OCI-M2 (cell line): ENCODE measurements at regions not wholly inside any gene's neighbourhood (a gene's known extent, or its start where the extent isn't known, plus 50 kb on each side); places are given as distances from the start of the nearest gene placed in this dataset.
"Not testable (repeated sequence)": the region's sequence is repeated elsewhere in the genome, so short reads cannot be mapped to it uniquely, and the experiment has no call there.

Source experiments
- DNase-seq: peaks from one replicate; lab custom pipeline; 2025; ENCODE audit not compliant: unreplicated experiment; lab: John Stamatoyannopoulos, UW

DNA sequence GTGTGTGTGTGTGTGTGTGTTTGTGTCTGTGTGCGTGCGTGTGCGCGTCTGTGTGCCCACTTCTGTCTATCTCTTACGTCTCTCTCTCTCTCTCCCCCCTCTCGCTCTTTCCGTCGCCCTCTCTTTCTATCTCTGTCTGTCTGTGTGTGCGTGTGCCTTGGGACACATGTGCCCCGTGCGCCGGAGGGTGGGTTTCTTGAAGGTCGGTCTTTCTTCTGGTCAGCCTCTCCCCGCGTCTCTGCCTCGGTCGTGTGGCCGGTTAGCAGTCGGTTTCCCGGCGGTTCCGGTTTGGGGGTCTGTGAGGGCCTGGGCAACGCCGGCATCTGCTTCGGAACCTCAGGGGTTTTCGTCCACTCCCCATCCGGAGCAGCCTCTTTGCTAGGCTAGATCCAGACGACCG, 1423.6 kb upstream of the PCDH10 start:
- DNase-seq: not testable (repeated sequence)

DNA sequence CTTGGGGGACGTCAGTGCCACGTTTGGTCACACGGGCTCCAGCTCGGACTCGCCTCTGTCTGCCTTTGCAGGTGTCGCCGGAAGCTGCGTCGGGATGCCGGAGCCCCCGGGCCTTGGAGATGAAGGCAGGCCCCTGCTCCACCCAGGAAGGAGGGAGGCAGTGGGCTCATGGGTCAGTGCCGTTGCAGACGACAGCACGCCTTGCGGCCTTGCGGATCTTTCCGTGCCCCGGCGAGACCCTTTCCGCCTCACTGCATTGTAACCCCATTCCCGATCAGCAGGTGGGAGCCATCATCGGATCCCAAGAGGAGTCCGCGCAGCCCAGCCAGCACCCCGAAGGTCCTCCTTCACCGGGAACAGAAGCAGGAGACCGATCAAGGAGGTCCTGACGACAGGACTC, 1422.2 kb upstream of the PCDH10 start:
- not testable (repeated sequence) for DNase-seq

DNA sequence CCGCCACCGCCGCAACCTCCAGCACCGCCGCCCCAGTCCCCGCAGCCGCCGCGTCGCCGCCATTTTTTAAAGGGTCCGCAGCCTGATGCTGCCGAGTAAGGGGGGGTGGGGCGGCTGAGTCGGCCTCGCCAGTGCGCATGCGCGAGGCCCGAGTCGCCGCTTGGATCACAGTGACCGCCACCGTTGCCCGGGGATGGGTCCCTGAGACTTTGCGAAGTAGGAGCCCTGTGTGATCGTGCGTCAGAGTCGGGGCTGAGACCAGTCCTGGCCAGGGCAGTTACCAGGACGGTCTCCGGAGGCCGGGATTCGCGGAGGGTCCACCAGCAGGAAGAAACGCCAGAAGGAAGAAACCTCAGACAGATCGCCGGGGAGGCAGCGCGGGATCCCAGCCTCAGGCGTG, 1421.7 kb upstream of the PCDH10 start:
- not testable (repeated sequence) for DNase-seq

DNA sequence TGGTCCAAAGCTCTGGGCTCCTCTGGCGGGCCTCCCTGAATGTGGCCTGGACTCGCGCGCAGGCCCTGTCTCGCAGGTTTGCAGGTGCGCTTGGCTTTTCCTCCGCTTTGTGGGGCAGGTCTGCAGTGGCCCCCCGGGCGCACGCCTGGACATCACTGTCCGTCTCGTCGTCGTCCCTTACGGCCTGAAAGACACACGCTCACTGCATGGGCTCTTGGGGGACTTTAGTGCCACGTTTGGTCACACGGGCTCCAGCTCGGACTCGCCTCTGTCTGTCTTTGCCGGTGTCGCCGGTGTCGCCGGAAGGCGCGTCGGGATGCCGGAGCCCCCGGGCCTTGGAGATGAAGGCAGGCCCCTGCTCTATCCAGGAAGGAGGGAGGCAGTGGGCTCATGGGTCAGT, 1419.9 kb upstream of the PCDH10 start:
- DNase-seq: not testable (repeated sequence)

DNA sequence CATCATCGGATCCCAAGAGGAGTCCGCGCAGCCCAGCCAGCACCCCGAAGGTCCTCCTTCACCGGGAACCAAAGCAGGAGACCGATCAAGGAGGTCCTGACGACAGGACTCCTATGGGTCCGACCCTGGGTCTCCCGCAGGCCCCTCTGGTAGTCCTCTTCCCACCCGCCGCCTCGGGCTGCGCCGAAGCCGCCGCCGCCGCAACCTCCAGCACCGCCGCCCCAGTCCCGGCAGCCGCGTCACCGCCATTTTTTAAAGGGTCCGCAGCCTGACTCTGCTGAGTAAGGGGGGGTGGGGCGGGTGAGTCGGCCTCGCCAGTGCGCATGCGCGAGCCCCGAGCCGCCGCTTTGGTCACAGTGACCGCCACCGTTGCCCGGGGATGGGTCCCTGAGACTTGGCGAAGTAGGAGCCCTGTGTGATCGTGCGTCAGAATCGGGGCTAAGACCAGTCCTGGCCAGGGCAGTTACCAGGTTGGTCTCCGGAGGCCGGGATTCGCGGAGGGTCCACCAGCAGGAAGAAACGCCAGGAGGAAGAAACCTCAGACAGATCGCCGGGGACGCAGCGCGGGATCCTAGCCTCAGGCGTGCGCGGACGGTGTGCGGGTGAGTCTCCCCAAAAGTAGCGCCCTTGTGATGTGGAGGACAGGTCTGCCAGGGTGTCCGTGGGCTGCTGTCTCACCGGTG, 1419.2 kb upstream of the PCDH10 start:
- DNase-seq: not testable (repeated sequence)

DNA sequence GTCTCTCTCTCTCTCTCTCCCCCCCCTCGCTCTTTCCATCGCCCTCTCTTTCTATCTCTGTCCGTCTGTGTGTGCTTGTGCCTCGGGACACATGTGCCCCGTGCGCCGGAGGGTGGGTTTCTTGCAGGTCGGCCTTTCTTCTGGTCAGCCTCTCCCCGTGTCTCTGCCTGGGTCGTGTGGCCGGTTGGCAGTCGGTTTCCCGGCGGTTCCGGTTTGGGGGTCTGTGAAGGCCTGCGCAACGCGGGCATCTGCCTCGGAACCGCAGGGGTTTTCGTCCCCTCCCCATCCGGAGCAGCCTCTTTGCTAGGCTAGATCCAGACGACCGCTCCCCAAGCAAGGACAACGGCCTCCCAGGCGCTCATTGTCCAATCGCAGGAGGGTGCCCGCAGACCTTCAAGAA, 1418.5 kb upstream of the PCDH10 start:
- not testable (repeated sequence) for DNase-seq

DNA sequence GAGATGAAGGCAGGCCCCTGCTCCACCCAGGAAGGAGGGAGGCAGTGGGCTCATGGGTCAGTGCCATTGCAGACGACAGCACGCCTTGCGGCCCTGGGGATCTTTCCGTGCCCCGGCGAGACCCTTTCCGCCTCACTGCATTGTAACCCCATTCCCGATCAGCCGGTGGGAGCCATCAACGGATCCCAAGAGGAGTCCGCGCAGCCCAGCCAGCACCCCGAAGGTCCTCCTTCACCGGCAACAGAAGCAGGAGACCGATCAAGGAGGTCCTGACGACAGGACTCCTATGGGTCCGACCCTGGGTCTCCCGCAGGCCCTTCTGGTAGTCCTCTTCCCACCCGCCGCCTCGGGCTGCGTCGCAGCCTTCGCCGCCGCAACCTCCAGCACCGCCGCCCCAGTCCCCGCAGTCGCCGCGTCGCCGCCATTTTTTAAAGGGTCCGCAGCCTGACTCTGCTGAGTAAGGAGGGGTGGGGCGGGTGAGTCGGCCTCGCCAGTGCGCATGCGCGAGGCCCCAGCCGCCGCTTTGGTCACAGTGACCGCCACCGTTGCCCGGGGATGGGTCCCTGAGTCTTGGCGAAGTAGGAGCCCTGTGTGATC, 1417.0 kb upstream of the PCDH10 start:
- not testable (repeated sequence) for DNase-seq

DNA sequence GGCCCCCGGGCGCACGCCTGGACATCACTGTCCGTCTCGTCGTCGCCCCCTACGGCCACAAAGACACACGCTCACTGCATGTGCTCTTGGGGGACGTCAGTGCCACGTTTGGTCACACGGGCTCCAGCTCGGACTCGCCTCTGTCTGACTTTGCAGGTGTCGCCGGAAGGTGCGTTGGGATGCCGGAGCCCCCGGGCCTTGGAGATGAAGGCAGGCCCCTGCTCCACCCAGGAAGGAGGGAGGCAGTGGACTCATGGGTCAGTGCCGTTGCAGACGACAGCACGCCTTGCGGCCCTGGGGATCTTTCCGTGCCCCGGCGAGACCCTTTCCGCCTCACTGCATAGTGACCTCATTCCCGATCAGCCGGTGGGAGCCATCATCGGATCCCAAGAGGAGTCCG, 1414.8 kb upstream of the PCDH10 start:
- DNase-seq: not testable (repeated sequence)

DNA sequence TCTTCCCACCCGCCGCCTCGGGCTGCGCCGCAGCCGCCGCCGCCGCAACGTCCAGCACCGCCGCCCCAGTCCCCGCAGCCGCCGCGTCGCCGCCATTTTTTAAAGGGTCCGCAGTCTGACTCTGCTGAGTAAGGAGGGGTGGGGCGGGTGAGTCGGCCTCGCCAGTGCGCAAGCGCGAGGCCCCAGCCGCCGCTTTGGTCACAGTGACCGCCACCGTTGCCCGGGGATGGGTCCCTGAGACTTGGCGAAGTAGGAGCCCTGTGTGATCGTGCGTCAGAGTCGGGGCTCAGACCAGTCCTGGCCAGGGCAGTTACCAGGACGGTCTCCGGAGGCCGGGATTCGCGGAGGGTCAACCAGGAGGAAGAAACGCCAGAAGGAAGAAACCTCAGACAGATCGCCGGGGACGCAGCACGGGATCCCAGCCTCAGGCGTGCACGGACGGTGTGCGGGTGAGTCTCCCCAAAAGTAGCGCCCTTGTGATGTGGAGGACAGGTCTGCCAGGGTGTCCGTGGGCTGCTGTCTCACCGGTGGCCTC, 1414.2 kb upstream of the PCDH10 start:
- DNase-seq: not testable (repeated sequence)

DNA sequence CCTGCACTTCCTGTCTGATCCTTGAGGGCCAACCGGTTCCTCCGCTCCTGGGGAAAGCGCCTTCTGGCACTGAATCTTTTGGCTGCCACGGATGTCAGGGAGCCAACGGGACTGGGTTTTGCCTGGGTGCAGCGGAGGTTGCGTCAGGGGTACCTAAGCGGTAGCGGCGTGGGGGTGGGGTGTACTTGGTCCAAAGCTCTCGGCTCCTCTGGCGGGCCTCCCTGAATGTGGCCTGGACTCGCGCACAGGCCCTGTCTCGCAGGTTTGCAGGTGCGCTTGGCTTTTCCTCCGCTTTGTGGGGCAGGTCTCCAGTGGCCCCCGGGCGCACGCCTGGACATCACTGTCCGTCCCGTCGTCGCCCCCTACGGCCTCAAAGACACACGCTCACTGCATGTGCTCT, 1410.1 kb upstream of the PCDH10 start:
- not testable (repeated sequence) for DNase-seq

DNA sequence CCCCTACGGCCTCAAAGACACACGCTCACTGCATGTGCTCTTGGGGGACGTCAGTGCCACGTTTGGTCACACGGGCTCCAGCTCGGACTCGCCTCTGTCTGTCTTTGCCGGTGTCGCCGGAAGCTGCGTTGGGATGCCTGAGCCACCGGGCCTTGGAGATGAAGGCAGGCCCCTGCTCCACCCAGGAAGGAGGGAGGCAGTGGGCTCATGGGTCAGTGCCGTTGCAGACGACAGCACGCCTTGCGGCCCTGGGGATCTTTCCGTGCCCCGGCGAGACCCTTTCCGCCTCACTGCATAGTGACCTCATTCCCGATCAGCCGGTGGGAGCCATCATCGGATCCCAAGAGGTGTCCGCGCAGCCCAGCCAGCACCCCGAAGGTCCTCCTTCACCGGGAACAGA, 1407.3 kb upstream of the PCDH10 start:
- not testable (repeated sequence) for DNase-seq

DNA sequence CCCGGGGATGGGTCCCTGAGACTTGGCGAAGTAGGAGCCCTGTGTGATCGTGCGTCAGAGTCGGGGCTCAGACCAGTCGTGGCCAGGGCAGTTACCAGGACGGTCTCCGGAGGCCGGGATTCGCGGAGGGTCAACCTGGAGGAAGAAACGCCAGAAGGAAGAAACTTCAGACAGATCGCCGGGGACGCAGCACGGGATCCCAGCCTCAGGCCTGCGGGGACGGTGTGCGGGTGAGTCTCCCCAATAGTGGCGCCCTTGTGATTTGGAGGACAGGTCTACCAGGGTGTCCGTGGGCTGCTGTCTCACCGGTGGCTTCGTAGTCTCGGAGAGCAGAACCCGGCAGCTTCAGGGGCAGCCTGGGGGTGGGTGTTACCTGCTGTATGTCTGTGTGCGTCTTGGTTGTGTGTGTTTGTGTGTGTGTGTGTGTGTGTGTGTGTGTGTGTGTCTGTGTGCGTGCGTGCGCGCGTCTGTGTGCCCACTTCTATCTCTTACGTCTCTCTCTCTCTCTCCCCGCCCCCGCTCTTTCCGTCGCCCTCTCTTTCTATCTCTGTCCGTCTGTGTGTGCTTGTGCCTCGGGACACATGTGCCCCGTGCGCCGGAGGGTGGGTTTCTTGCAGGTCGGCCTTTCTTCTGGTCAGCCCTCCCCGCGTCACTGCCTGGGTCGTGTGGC, 1406.4 kb upstream of the PCDH10 start:
- DNase-seq: not testable (repeated sequence)

DNA sequence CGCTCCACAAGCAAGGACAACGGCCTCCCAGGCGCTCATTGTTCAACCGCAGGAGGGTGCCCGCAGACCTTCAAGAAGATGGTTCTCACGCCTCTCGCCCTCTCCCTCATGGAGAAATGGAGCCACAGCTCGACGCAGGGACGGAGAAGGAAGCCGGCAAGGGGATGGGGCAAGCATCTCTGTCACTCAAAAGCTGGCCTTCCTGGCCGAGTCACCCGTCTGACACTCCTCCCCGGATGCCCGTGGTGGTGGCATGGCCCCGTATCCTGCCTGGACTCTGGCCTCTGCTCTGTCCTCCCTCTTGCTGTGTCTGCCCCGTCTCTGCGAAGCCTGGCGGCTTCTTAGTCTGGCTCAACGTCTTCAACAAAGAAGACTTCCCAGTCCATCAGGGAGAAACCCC, 1405.7 kb upstream of the PCDH10 start:
- DNase-seq: not testable (repeated sequence)

DNA sequence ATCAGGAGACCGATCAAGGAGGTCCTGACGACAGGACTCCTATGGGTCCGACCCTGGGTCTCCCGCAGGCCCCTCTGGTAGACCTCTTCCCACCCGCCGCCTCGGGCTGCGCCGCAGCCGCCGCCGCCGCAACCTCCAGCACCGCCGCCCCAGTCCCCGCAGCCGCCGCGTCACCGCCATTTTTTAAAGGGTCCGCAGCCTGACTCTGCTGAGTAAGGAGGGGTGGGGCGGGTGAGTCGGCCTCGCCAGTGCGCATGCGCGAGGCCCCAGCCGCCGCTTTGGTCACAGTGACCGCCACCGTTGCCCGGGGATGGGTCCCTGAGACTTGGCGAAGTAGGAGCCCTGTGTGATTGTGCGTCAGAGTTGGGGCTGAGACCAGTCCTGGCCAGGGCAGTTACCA, 1401.9 kb upstream of the PCDH10 start:
- DNase-seq: not testable (repeated sequence)

DNA sequence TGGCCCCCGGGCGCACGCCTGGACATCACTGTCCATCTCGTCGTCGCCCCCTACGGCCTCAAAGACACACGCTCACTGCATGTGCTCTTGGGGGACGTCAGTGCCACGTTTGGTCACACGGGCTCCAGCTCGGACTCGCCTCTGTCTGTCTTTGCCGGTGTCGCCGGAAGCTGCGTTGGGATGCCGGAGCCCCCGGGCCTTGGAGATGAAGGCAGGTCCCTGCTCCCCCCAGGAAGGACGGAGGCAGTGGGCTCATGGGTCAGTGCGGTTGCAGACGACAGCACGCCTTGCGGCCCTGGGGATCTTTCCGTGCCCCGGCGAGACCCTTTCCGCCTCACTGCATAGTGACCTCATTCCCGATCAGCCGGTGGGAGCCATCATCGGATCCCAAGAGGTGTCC, 1399.9 kb upstream of the PCDH10 start:
- not testable (repeated sequence) for DNase-seq

DNA sequence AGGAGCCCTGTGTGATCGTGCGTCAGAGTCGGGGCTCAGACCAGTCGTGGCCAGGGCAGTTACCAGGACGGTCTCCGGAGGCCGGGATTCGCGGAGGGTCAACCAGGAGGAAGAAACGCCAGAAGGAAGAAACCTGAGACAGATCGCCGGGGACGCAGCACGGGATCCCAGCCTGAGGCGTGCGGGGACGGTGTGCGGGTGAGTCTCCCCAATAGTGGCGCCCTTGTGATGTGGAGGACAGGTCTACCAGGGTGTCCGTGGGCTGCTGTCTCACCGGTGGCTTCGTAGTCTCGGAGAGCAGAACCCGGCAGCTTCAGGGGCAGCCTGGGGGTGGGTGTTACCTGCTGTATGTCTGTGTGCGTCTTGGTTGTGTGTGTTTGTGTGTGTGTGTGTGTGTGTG, 1399.1 kb upstream of the PCDH10 start:
- DNase-seq: not testable (repeated sequence)

DNA sequence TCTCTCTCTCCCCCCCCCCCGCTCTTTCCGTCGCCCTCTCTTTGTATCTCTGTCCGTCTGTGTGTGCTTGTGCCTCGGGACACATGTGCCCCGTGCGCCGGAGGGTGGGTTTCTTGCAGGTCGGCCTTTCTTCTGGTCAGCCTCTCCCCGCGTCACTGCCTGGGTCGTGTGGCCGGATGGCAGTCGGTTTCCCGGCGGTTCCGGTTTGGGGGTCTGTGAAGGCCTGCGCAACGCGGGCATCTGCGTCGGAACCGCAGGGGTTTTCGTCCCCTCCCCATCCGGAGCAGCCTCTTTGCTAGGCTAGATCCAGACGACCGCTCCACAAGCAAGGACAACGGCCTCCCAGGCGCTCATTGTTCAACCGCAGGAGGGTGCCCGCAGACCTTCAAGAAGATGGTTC, 1398.6 kb upstream of the PCDH10 start:
- DNase-seq: not testable (repeated sequence)

DNA sequence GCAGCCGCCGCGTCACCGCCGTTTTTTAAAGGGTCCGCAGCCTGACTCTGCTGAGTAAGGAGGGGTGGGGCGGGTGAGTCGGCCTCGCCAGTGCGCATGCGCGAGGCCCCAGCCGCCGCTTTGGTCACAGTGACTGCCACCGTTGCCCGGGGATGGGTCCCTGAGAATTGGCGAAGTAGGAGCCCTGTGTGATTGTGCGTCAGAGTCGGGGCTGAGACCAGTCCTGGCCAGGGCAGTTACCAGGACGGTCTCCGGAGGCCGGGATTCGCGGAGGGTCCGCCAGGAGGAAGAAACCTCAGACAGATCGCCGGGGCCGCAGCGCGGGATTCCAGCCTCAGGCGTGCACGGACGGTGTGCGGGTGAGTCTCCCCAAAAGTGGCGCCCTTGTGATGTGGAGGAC, 1386.9 kb upstream of the PCDH10 start:
- DNase-seq: not testable (repeated sequence)

DNA sequence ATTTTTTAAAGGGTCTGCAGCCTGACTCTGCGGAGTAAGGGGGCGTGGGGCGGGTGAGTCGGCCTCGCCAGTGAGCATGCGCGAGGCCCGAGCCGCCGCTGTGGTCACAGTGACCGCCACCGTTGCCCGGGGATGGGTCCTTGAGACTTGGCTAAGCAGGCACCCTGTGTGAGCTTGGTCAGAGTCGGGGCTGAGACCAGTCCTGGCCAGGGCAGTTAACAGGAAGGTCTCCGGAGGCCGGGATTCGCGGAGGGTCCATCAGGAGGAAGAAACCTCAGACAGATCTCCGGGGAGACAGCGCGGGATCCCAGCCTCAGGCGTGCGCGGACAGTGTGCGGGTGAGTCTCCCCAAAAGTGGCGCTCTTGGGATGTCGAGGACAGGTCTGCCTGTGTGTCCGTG, 1384.4 kb upstream of the PCDH10 start:
- no peak for DNase-seq

DNA sequence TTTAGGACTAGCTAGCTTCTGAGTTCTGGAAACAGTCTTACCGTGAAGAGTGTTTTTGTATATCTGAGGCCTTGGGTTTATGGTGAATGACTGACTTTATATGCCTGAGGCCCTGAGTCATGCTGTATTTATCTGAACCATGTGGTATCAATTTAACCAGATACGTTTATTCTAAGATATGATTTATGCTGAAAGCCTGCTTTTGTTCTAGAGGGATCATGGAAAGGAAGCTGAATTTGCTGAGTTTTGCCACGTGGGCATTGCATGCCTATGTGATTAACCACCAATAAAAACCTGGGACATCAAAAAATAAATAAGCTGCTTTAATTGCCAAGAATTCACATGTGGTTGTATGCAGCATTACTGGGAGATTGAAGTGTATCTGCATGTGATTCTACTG, 1374.7 kb upstream of the PCDH10 start:
- DNase-seq: not testable (repeated sequence)

DNA sequence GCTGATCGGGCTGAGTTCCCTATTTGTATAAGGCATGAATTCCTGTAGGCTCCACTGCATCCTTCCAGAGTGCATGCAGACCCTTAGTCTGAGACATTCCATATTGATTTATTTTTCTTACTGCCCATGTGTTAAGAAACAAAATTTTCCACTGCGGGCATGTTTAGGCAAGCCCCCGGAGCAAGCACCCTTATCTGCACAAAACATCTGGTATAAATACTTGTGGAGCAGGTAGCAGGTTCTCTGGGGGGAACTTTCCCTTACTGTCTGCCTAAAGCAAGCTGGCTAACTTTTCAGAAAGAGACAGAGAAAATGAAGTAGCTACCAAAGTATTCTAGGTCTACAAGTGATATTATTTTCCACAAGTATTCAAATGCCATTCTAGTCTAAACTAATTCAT, 1338.5 kb upstream of the PCDH10 start:
- DNase-seq: not testable (repeated sequence)
